ENCODE measurements at regions not wholly inside any gene's neighbourhood (a gene's known extent, or its start where the extent isn't known, plus 50 kb on each side); places are given as distances from the start of the nearest gene placed in this dataset.

DNA sequence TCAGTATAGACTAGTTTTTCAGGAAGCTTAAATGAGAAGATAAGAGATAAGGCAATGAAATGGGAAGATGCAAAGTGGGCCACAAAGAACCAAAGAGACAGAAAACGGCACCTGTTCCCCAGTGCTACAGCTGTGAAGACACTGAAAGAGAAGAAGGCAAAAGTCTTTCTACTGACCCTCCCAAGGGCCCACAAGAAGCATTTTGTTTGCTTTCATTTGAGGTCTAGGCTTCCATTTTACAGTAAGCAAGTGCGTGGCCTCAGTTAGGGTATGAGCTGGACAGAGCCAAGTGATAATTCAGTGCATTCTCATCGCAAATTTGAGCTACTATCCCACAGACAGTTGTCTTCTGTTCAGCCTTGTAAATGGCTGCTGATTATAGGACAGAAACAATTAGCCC, 53.4 kb upstream of the STK17B start:
- DNase-seq (ENCODE audit: low read depth, low spot score): no peak

DNA sequence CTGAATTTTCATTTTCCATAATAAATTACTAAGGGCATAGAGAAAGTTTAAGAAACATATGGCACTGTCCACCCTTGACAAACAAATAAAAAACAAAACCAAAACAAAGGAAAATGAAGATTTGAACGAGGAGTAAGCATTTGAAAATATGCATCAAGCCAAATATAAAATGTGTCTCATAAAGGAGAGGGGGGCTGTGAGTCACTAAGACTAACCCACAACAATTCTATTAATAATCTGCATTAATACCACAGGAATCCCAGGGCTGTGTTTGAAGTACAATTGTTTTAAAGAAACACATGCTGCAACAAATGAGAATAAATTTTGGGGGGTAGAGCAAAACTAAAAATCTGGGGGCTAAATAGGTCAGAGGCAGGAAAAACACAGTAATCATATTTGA, 53.8 kb upstream of the STK17B start:
- DNase-seq (ENCODE audit: low read depth, low spot score): no peak

DNA sequence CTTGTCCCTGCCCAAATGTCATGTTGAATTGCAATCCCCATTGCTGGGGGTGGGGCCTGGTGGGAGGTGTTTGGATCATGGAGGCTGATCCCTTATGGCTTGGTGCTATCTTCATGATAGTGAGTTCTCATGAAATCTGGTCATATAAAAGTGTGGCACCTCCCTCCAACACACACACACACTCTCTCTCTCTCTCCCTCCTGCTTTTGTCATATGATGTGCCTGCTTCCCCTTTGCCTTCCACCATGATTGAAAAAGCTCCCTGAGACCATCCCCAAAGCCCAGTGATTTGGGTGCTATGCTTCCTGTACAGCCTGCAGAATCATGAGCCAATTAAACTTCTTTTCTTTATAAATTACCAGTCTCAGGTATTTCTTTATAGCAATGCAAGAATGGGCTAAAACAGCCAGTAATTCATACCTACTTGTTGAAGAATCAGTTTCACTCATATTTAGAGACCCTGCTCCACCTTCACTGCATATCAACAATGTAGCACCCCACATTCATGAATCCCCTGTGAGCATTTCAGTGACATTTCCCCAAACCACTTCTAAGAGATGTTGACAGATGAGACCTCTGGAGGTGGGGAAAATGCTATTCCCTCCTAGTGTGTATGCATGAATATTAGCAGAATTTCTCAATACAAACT, 54.8 kb upstream of the STK17B start:
- DNase-seq (ENCODE audit: low read depth, low spot score): no peak

DNA sequence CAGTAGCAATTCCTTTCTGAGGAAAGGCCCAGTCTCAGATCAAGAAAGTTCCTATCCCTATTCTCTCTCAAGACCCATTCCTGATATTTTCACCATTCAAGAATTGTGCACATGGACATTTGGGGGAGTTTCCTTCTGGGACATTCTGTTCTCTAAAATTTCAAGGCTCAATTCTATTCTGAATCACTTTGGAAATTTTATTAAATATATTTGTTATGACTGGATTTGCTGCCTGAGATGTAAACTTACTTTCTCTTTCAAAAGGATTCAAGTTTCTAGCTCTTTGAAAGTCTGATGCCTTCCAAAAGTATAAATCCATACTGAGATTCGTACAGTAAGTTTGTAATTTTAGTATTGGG, 55.3 kb upstream of the STK17B start:
- DNase-seq (ENCODE audit: low read depth, low spot score): no peak

DNA sequence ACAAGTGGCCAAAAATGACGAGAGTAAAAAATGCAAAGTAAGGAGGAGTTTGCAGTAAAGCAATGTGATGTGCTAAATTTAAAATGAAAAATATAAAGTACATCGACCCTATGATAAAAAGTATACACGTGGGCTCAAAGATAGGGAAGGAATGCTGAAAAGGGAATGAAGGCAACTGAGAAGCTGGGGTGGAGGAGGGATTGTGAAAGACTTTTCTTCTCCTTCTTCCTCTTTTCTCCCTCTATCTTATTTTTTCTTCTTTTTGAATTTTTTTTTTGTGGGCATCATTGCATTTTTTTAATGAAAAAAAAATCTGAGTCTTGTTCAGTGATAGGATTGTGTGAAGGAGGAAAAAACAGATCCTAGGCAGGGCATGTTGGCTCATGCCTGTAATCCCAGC, 57.6 kb upstream of the STK17B start:
- no peak for DNase-seq (ENCODE audit: low read depth, low spot score)

DNA sequence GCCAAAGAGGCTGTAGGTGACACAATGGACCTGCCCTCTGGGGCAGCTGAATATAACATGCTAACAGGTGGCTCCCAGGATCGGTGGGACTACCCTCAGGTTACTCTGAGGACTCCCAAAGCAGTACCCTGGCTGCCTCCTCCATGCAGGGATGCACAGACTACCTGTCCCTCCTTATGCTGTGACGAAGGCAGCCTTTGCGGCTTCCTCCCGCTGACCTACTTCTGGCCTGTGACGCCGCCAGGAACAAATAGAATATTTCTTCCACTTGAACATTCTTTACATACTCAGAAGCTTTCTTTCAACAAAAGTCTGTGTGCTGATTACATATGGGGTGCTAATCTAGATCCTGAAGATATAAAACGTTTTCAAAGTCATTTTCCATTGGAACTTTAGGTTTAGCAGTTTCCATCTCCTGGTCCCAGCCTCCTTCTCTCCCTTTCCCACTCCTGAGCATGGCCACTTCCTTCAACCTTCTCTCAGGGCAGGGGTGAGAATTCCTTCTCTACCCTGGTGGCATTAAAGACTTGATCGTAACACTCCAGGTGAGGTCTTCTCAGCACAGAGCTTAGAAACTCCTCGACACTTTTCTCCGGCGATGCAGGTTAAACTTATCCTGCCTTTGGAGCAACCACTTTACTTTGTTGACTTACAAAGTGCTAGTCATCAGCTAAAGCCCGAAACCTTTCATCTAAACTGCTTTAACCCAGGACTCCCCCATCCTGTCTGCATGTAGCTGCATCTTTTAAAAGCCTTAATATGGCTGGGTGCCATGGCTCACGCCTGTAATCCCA, 58.9 kb upstream of the STK17B start:
- DNase-seq (ENCODE audit: low read depth, low spot score): no peak

DNA sequence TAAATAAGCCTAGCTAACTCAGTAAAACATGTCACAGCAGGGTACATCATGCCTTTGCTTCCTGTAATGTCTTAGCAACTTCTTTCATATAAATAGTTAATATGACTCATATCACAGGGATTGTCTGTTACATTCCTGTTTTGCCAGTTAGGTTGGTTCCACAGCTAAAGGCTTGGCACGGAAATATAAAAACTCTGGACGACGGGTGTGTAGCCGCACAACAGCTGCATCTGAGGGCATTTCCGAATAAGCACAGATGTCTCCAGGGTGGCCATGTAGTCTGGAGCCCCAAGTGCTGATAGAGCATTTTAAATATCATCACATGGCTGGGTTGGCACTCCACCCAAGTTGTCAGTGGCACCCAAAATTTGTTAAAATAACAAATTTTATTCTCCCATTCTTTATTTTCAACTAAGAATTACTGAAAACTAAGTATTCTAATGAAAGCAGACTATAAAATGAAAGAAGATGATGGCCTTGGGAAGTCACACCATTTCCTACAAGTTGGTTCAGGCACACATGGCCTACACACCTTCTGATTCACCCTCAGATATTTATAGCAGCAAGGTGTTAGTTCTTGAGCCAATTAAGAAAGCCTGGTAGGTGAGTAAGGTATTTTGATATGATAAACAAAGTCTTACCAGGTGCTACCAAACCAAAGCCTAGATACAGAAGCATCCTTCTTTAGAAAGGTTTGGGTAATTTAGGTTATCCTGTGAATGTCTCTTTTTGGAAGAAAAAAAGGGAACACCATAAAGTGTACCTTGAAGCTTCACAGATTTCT, 61.8 kb upstream of the STK17B start:
- DNase-seq (ENCODE audit: low read depth, low spot score): peak; percentile 92

DNA sequence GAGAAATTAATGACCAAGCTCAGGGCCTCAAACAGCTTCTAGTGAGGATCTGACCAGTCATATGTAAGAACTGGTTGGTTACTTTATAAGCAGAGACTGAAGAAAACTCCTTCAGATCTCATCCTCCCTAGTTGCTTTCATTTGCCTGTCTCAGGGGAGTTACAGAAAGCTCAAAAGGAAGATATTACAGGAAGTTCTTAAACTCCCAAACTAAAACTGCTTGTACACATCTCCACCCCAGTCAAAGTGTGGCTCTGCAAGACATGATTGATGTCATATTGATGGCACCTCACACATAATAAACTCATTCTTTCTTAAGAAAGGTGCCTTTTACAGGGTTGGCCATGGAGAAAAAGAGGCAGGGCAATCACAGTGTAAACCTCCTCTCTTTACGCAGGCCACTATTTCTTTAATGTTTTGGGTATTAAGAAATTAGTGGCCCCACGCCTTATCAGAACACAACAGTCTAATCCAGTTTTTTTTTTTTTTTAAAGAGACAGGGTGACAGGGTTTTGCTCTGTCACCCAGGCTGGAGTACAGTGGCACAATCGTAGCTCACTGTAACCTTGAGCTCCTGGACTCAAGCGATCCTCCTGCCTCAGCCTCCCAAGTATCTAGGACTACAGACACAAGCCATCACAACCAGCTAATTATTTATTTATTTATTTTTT, 62.6 kb upstream of the STK17B start:
- no peak for DNase-seq (ENCODE audit: low read depth, low spot score)

DNA sequence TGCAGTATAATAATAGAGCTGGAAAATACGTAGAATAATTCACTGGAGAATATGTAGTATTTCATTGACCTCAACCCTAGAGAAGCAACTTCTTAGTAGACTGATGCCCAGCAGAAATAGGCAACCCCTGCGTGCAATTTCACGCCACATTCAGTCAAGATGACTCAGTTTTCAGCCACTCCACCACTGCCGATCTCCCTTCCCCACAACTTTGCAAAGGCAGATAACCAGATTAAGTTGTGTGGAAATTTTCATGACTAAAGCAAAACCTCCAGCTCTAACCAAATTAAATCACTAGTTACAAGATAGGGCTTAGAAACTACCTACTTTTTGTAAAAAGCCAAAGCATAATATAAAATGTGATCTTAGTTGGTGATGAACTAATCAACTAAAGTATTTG, 63.3 kb upstream of the STK17B start:
- DNase-seq (ENCODE audit: low read depth, low spot score): no peak

DNA sequence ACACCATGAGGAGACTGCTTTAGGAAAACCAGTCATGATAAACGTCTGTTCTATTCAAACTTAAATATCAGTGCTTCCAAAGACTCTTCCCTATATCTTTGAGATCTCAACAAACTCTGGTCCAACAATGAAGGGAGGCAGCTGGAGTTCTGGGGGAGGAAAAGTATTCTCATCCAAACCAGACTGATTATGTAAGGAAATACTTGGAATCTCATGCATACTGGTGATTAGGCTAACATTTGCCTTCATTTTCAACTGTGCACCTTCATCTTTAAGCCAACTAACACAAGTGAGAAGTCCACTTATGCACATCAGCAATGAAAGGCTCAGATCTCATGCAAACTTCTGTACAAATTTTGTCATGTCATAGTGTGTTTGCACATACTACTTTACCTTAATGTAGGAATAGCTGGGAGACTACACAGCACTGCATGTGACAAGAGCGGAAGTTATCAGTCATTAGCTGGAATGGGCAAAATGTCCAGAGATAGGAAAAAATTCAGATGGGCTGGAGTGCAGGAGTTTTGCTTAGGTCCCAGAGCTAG, 67.5 kb upstream of the STK17B start:
- DNase-seq (ENCODE audit: low read depth, low spot score): no peak

DNA sequence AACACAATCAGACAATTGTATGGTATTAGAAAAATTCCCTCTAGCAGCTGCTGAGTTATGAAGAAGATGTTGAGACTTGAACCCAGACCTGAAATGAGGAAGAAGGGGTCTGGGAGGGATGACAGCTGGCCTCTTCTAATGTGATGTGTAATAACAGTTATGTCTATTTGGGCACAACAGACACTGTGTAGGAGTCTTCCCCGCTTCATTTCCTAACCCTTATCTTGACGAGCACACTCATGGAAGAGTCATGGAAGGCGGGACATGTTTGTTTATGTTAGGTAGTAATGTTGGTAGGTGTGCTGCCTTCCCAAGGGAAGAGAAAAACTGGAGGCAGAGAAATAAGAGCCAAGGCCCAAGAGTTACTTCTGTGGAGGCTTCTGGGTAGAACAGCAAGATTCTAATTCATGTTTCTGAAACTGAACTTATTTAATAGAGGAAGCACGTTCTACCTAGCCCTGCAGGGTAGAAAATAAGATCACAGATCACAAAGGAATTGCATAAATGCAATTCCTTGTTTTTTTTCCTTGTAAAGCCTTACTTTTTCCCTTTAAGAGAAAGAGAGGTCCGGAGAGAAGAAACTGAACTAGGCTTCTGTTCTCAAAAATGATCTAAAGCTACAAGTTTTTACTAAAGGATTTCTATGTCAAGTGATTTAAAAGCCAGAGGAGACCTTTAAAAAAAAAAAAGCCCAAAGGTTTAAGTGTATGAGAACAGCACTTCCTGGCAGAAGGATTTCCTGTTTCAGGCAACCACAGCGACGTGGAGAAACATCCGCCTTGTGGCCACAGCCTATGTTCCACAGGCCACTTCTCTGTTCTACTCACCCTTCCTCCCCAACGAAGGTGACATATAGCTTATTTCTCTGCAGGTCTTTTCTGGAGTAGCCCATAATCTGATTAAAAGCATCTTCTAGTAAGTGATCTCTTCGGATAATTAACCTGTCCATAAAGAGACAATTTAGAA, 68.5 kb upstream of the STK17B start:
- peak; percentile 85 for DNase-seq (ENCODE audit: low read depth, low spot score)

DNA sequence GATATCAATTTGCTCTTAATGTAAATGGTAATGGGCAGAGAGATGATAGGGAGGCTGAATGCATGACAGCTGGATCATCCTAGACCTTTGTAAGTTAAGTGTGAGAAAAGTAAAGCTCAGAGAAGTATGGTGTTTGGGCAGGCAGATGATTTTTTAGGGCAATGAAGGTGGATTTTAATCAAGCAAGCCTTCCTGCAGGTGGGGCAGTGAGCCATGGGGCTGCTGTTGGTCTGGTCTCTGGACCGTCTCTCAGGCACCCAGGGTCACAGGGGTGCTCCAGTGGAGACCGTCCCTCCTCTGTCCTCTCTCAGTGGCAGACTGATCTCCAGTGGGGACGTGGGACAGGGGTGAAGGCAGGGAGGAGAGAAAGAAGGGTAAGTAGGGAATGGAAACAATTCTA, 69.8 kb upstream of the STK17B start:
- DNase-seq (ENCODE audit: low read depth, low spot score): no peak

DNA sequence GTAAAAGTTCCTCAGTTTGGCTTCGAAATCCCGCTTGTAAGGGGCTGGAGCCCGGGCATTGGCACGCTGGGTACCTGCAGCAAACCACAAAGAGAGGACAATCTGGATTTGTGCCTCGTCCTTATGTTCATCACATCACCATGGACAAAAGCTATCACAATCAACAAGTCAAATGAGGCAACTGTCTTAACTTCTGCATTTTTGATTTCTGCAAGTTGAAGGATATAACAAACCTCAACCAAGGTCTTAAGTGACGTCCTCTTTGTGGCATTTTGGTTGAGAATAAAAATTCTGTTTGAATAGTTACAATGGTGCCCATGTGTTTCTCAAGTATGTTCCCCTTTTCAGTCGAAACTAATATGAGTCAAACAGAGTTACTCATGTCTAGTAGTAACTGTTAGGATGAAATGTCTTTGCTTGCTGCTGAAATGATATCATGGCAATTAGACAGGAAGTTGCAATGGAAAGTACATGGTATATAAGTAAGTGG, 70.8 kb upstream of the STK17B start:
- no peak for DNase-seq (ENCODE audit: low read depth, low spot score)

DNA sequence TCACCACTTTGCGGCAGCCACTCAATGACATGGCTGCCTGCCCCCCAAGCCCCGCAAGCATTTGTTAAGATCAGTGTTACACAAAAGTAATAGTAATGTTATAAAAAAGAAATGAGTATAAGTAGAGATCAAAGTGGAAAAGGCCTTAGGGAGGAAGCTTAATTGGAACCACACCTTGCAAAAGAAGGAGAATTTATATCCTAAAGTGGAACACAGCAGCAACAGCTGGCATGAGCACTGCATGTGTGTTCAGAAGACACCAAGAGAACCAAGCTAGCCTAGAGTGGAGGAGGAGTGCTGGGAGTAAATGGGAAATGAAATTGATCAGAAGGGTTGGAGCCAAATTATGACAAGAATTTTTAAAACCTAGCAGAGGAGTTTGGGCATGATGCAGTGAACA, 73.1 kb upstream of the STK17B start:
- DNase-seq (ENCODE audit: low read depth, low spot score): no peak

DNA sequence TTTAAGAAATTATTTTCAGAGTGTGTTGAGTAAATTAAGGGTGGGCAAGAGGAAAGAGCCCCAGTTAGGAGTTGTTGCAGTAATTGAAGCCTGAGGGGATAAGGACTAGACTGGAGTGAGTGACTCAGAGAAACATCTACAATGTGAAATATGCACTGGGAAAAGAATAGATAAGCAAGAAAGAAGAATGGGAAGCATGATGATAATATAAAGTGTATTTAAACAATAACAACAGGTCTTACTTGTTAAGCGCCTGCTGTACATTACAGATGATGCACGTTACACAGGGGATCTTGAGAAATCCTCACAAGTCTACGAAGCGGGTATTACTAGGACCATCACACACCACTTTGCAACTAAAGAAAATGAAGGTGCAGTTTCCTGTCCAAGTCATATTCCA, 73.6 kb upstream of the STK17B start:
- DNase-seq (ENCODE audit: low read depth, low spot score): no peak

DNA sequence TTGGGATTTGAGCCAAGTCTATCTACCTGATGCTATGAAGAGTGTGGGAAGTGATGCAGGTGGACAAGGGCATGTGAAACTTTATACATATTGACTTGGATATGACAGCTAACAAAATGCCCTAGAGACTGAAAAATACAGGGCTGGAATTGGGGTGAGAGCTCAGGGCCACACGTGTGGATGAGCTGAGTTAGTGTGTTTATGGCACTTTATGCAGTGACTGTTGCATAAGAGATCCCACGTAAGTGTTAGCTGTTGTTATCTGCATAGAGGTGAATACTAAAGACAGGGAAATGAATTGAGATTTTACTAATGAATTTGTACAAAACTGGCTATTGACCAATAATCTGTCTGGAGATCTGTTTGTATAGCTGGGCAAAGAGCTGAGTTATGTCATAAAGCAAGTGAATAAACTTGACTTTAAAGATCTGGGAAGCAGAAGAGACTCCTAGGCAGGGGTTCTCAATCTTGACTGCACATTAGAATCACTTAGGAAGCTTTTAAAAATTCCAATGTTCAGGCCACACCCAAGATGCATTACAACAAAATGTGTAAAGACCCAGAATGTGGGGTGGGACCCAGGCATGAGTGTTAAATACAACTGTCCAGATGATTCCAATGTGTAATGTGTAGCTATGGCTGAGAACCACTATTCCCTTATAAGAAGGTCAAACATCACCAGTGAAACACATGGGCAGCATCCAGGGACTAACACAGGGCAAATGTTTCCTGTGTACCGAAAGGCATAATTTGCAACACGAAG, 74.2 kb upstream of the STK17B start:
- no peak for DNase-seq (ENCODE audit: low read depth, low spot score)

DNA sequence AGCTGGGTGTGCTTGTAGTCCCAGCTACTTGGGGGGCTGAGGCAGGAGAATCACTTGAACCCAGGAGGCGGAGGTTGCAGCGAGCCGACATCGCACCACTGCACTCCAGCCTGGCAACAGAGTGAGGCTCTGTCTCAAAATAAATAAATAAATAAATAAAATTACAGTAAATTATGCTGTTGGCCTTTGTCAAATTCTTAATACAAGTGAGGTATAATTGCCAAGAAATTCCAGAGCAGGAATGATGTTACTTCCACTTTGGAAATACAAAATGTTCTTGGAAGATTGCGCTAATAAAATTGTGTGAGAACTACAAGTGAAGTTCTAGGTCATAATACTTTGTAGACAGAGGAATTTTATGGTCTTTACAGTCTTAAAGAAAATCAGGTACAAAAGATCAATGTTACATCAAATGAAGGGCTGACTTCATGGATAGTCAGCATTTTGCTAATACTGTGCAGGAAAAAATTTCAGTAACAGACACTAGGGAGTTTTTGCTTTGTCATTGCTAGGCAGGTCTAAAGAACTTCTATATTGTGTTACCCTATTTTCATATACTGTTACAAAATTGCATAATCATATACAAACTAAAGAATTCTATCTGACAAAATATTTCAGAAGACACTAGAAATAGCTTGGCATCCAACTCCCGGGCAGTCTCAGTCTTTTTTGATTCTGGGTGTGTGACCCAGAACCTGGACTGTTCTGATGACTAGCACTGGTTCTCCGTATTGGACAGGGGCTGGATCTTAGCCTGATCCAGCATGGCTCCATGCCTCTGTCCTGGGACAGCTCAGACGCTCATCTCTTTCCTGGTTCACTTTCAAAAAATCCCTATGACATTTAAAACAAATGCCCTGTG, 76.0 kb upstream of the STK17B start:
- no peak for DNase-seq (ENCODE audit: low read depth, low spot score)

DNA sequence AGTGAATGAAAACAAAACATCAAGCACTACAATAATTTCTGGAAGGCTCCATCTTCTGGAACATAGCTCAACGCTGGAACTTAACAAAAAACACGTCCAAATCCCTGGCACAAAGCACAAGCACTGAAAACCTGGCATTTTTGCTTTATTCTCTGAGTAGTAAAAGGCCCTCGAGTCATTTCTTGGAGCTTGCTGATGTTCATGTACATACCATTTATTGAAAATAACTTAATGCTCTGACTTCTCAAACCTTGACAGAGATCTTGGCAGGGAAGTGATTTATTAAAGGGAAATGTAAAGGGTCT, 76.5 kb upstream of the STK17B start:
- no peak for DNase-seq (ENCODE audit: low read depth, low spot score)

Measured in pulmonary artery endothelial cell (primary cell).